ENCODE measurements at regions not wholly inside any gene's neighbourhood (a gene's known extent, or its start where the extent isn't known, plus 50 kb on each side); places are given as distances from the start of the nearest gene placed in this dataset.

GRCh38 chr9:89958086-89958485, 353.3 kb downstream of the GADD45G start:
- no peak for TF ChIP-seq MYC (IDR thresholded peaks at IDR 0.05; ENCODE audit: low read depth, low read length)
- no peak for TF ChIP-seq CTCF (IDR thresholded peaks at IDR 0.05; ENCODE audit: low read depth, low read length)
- no peak for TF ChIP-seq MAX (IDR thresholded peaks at IDR 0.05; ENCODE audit: low read depth, low read length)
